ENCODE measurements at regions not wholly inside any gene's neighbourhood (a gene's known extent, or its start where the extent isn't known, plus 50 kb on each side); places are given as distances from the start of the nearest gene placed in this dataset.

- TF ChIP-seq, protein P1, sequence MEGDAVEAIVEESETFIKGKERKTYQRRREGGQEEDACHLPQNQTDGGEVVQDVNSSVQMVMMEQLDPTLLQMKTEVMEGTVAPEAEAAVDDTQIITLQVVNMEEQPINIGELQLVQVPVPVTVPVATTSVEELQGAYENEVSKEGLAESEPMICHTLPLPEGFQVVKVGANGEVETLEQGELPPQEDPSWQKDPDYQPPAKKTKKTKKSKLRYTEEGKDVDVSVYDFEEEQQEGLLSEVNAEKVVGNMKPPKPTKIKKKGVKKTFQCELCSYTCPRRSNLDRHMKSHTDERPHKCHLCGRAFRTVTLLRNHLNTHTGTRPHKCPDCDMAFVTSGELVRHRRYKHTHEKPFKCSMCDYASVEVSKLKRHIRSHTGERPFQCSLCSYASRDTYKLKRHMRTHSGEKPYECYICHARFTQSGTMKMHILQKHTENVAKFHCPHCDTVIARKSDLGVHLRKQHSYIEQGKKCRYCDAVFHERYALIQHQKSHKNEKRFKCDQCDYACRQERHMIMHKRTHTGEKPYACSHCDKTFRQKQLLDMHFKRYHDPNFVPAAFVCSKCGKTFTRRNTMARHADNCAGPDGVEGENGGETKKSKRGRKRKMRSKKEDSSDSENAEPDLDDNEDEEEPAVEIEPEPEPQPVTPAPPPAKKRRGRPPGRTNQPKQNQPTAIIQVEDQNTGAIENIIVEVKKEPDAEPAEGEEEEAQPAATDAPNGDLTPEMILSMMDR (IDR thresholded peaks at IDR 0.05), result no peak
- TF ChIP-seq ZFX (IDR thresholded peaks at IDR 0.05; ENCODE audit: borderline replicate concordance), result no peak
These were observed 118.0 kb upstream of the CD93 start for GRCh38 chr20:23203951-23204730.

All from 22Rv1 (cell line).